ENCODE measurements at regions not wholly inside any gene's neighbourhood (a gene's known extent, or its start where the extent isn't known, plus 50 kb on each side); places are given as distances from the start of the nearest gene placed in this dataset.
"Not testable (repeated sequence)": the region's sequence is repeated elsewhere in the genome, so short reads cannot be mapped to it uniquely, and the experiment has no call there.

DNA sequence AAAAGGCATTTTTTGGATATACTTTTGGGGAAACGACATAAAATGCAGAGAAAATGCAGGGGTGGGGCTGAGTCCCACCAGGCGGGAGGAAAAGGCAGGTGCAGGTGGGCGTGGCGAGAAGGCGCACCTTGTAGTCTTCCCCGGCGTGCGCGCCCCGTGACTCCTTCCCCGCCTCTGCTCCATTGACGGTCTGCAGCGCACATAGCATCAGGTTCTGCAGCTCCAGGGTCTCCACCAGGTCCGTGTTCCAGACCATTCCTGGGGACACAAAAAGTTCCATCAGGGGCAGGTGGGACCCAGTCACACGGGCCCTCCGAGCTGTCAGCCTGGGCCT is 59.0 kb upstream of the TNK2 start:
- not testable (repeated sequence) for TF ChIP-seq SP2 (IDR thresholded peaks at IDR 0.05; ENCODE audit: low read length); POLR2A (IDR thresholded peaks at IDR 0.05; ENCODE audit: control extremely low read depth in 1 of 2, low read depth in 2 of 2, low read length in 2 of 2); JUND (IDR thresholded peaks at IDR 0.05; ENCODE audit: low read length); CREB1 (IDR thresholded peaks at IDR 0.05); SP1 (IDR thresholded peaks at IDR 0.05; ENCODE audit: low read depth, low read length); BACH1 (IDR thresholded peaks at IDR 0.05; ENCODE audit: low read length); CHD2 (IDR thresholded peaks at IDR 0.05; ENCODE audit: low read length); ZNF274 (IDR thresholded peaks at IDR 0.05; ENCODE audit: borderline replicate concordance, extremely low read depth, low read length); HDAC2 (IDR thresholded peaks at IDR 0.05; ENCODE audit: borderline replicate concordance in 1 of 2, low read depth in 2 of 2, low read length in 2 of 2); POLR2AphosphoS5 (IDR thresholded peaks at IDR 0.05; ENCODE audit: low read depth, low read length)
- TF ChIP-seq, protein P1, sequence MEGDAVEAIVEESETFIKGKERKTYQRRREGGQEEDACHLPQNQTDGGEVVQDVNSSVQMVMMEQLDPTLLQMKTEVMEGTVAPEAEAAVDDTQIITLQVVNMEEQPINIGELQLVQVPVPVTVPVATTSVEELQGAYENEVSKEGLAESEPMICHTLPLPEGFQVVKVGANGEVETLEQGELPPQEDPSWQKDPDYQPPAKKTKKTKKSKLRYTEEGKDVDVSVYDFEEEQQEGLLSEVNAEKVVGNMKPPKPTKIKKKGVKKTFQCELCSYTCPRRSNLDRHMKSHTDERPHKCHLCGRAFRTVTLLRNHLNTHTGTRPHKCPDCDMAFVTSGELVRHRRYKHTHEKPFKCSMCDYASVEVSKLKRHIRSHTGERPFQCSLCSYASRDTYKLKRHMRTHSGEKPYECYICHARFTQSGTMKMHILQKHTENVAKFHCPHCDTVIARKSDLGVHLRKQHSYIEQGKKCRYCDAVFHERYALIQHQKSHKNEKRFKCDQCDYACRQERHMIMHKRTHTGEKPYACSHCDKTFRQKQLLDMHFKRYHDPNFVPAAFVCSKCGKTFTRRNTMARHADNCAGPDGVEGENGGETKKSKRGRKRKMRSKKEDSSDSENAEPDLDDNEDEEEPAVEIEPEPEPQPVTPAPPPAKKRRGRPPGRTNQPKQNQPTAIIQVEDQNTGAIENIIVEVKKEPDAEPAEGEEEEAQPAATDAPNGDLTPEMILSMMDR (IDR thresholded peaks at IDR 0.05; ENCODE audit: control extremely low read depth in 1 of 3, insufficient read depth in 1 of 3, low read depth in 1 of 3, low read length in 3 of 3): not testable (repeated sequence)

Measured in H1 (cell line).